Renal pelvis (tissue), 1 donor: ENCODE measurements at regions not wholly inside any gene's neighbourhood (a gene's known extent, or its start where the extent isn't known, plus 50 kb on each side); places are given as distances from the start of the nearest gene placed in this dataset.
"Not testable (repeated sequence)": the region's sequence is repeated elsewhere in the genome, so short reads cannot be mapped to it uniquely, and the experiment has no call there.

Source experiments
- DNase-seq: peaks from one replicate; pipeline ENCODE4 v3.0.0-alpha.2; 2013

DNA sequence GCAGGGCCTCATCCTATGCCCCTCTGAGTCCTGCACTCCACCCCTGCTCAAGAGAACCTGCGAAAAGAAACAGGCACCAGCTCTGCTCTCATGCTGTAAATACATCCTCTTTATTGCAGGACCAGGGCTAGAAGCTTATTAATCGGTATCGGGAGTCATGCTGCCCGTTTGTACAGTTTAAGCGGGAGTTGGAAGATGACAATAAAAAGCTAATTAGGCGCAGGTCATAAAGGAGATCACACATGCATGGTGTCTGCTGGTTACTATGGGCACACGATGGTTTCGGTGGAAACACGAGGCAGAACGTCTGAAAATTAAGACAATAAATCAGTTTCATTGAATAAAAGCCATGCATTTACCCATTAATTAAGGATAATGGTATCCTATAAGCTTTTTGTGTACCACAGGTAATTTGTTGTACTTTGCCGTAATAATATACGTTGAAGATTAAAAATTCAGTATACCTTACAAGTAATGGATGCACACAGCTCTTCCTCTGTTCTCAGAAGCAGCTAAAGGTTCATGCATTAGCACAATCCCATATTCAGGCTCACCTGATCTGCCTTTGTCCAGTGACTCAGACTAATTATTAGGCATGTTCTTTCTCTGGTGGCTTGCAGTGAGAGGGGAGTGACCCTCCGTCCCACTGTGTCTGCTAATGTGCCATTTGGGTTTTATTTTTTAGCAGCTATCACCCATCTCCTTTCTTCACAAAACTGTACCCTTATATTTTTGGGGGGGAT is 406.0 kb downstream of the TSHZ3 start:
- no peak for DNase-seq

DNA sequence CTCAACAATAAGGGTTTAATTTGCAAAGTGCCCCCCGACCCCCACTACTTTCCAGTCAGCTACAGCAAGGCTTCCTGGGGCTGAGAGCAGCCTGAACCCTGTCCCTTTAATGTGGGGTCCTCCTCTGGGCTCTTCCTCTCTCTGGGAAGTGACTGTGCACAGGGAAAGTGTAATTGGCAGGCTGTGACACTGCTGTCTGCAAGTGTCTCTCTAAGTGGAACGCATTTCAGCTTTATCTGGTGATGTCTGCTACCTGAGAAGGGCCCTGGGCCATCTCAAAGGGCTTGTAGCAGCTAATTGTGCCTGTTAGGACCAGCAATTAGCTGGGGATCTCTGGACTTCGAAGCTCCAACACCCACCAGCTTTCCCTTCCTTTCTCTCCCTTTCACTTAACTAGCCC is 406.6 kb downstream of the TSHZ3 start:
- no peak for DNase-seq

- DNase-seq, result no peak
These were observed 407.6 kb downstream of the TSHZ3 start for GRCh38 chr19:30941591-30941990.

GRCh38 chr19:30936276-30936675 is 413.0 kb downstream of the TSHZ3 start:
- DNase-seq, result no peak

DNA sequence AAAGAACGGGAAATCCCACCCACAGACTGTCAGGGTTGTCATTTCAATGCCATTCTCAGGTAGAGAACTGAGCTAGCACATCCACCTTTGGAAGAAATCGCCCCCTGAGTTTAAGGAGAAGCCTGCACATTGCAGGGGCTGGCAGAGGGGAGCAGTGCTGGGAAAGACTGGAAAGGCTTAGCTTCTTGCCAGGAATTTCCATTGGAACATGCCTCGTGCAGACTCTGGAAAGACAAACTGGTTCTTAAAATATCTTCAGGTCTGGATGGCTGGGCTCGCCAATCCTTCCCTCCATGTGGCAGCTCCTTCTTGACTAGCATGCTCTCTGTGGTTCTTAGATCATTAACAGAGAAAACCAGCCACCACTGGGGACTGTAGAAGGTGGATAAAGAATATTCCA is 414.1 kb downstream of the TSHZ3 start:
- no peak for DNase-seq

DNA sequence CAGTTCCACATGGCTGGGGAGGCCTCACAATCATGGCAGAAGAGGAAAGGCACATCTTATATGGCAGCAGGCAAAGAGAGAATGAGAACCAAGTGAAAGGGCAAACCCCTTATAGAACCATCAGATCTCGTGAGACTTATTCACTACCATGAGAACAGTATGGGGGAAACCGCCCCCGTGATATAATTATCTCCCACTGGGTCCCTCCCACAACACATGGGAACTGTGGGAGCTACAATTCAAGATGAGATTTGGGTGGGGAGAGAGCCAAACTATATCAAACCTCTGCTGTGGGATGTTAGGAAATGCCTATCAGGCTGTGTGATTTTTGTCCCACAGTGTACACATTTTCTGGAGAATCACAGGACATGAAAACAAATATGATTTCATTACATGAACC is 415.8 kb downstream of the TSHZ3 start:
- not testable (repeated sequence) for DNase-seq

DNA sequence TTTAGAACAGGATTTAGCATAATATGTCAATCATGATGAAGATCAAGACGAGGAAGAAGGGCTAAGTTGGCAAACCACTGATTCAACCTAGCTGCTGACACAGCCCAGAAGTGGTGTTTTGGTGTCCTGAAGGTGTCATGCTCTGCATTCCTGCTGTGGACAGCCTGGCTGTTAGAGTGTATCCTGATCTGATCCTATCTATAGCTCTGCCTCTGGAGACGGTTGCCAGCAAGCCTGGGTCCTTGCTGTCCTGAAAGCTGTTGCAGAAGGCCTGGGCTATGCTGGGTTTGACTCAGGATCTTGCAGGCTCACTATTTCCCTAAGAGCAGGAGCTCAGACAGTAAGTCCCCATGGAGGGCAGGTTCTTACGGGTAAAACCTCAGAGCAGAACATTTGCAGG is 416.4 kb downstream of the TSHZ3 start:
- DNase-seq, result no peak

- no peak for DNase-seq
These were observed 418.1 kb downstream of the TSHZ3 start for GRCh38 chr19:30930941-30931706.

DNA sequence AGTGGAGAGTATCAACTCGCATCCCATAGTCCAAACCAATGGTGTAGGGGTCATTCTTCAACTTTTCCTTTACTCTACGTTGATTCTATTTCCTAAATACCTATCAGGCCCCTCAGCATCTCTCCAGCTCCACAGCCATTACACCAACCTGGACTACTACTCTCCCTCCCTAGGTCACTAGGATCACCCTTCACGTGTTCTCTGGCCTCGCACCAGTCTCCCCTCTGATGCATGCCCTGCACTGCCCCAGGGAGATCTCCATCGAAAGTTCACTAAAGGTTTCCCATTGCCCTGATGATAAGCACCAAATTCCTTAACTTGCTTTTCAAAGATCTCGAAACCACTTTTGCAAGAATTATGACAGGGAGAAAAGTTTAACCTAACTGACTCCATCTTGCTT is 421.5 kb downstream of the TSHZ3 start:
- no peak for DNase-seq

DNA sequence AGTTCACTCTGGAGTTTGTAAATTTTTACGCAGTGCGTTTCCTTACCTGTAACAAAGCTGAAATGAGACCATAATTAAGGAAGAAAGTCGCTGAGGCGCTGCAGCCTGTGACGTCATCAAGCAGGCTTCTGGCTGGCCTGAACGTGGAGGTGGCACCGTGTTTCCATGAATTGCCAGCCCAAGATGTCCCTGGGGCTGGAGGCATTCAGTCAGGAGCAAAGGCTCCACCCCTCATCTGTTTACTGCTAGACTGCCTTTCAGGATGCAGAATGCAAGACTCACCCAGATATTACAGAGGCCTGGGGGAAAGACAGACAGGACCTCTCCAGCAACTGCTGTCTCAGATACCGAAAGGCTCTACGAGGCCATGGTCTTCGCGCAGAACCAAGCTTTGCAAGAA is 424.6 kb downstream of the TSHZ3 start:
- DNase-seq, result no peak

GRCh38 chr19:30924069-30924636 is 425.1 kb downstream of the TSHZ3 start:
- DNase-seq, result no peak

DNA sequence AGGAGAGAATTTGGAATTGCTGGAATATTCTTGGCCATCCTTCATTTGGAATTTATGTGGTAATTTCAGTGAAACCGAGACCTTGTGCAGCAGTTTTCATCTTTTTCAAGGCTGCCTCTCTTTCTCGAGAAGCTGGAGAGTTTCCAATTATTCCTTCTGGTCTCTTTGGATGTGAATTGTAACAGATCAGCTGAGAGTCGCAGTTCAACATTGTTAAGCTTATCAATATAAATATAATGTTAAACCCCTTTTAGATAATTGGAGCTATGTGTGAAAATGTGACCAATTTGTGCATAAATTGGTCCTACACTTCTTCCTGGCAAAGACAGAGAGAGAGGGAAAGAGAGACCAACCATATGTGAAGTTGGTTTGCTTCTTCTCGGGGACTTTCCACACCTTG is 425.6 kb downstream of the TSHZ3 start:
- DNase-seq, result no peak

- no peak for DNase-seq
These were observed 426.1 kb downstream of the TSHZ3 start for GRCh38 chr19:30923096-30923495.

GRCh38 chr19:30920222-30920621 is 429.0 kb downstream of the TSHZ3 start:
- DNase-seq, result no peak

DNA sequence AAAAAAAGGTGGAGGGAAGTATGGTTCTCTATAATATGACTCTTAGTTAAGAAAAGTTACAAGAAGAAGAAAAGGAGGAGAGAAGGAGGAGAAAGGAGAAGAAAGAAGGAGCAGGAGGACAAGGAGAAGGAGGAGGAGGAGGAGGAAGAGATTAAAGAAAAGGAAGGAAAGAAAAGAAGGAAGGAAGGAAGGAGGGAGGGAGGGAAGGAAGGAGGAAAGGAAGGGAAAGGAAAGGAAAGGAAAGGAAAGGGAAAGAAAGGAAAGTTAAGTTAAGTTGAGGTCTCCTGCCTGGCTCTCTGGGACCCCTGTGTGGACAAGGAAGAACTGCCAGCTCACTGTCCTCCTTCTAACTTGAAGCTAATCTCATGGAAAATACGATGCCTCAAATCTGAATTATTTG is 429.5 kb downstream of the TSHZ3 start:
- DNase-seq, result no peak

DNA sequence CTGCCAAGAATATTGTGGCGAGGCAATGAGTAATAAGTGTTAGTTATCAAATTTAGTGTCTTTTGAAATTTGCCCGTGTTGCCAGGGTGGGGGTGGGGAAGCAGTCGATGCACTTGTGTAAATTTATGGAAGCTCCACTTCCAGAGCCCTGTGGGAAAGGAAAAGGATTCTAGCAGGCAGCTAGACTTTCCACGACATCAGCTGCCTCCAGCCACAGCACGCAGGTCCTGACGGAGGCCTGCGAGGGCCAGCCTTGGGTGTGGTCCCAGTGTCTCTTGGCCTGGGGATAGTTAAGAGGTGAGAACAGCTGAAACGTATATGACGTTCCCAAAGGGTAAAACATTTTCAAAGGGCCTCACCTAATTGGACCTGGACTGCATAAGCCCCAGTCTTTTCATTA is 433.0 kb downstream of the TSHZ3 start:
- DNase-seq, result no peak

GRCh38 chr19:30911491-30911890 is 437.7 kb downstream of the TSHZ3 start:
- DNase-seq, result no peak

DNA sequence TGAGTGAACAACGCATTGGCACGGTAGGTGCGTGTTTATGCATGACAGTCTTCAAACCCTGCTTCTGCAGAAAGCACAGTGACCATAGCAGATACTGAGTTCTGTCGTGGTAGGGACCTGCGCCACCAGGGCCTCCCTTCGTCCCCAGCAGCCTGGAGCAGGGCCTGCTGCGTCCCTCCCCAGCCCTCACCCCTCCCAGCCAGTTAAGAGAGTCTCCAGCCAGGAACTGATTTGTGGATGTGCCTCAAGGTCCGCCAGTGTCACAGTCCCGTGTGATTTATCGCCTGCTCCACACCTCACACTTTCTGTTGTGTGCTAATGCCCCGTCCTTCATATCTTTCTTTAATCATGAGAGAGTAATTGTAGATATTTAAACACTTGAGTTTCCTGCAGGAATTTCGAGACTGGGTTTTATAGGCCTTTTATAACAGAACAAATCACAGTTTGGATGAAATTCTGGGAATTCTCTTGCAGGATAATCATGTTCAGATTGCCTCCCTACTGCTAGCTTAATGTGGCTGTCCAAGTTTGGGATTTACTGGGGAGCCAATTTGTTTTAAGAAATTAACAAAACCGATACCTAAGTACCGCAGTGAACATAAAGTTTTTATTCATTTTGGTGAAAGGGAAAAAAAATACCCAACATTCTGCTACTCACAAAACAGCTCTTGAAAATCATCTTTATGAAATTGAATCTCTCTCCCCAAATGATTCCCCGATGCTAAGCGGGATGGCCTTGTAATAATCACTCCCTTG is 438.6 kb downstream of the TSHZ3 start:
- DNase-seq, result no peak

GRCh38 chr19:30909216-30909615 is 440.0 kb downstream of the TSHZ3 start:
- no peak for DNase-seq

GRCh38 chr19:30908262-30908771 is 440.9 kb downstream of the TSHZ3 start:
- DNase-seq, result no peak

DNA sequence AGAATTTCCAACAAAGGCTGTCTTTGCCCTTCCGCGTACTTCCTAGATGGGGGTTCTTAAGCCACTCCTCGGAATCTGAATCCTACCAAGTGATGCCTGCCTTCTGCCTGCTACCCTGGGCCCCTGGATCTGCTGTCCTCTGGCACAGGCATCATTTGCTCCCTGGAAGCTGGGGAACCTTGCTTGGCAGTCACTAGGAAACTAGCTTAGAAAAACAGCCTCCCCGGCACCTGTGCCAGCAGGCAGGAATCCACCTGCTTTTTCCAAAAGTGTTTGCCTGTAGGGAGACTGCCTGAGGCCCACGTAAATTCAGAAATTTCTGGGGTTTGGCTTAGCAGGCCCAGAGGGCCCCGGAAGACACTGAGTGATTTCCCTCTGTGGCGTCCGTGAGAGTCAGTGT is 442.4 kb downstream of the TSHZ3 start:
- no peak for DNase-seq

- DNase-seq, result no peak
These were observed 449.2 kb downstream of the TSHZ3 start for GRCh38 chr19:30900051-30900450.
